NCI-H1417 treated with DMSO at 0.1 percent for 48 hours (cell line): ENCODE measurements at regions not wholly inside any gene's neighbourhood (a gene's known extent, or its start where the extent isn't known, plus 50 kb on each side); places are given as distances from the start of the nearest gene placed in this dataset.

Experiments used
- DNase-seq: peaks from one replicate; lab custom pipeline; 2025; lab: John Stamatoyannopoulos, UW

GRCh38 chr14:73800970-73801515, 50.6 kb upstream of the PTGR2 start:
- no peak for DNase-seq

GRCh38 chr14:73797543-73798265, 53.9 kb upstream of the PTGR2 start:
- DNase-seq = no peak

- DNase-seq = no peak
These were observed 54.6 kb upstream of the PTGR2 start for GRCh38 chr14:73796893-73797542.

- DNase-seq = no peak
These were observed 55.2 kb upstream of the PTGR2 start for GRCh38 chr14:73796415-73796814.

- no peak for DNase-seq
These were observed 55.7 kb upstream of the PTGR2 start for GRCh38 chr14:73795974-73796373.

GRCh38 chr14:73795466-73795865, 56.2 kb upstream of the PTGR2 start:
- no peak for DNase-seq

- DNase-seq = no peak
These were observed 57.5 kb upstream of the PTGR2 start for GRCh38 chr14:73794146-73794545.

- DNase-seq = no peak
These were observed 59.1 kb upstream of the PTGR2 start for GRCh38 chr14:73792481-73792880.

GRCh38 chr14:73789989-73790581, 61.5 kb upstream of the PTGR2 start:
- DNase-seq = no peak

GRCh38 chr14:73788701-73789551, 62.7 kb upstream of the PTGR2 start:
- no peak for DNase-seq

GRCh38 chr14:73788317-73788598, 63.4 kb upstream of the PTGR2 start:
- no peak for DNase-seq

- DNase-seq = no peak
These were observed 63.9 kb upstream of the PTGR2 start for GRCh38 chr14:73787486-73788316.

- no peak for DNase-seq
These were observed 64.8 kb upstream of the PTGR2 start for GRCh38 chr14:73786636-73787485.

- no peak for DNase-seq
These were observed 65.6 kb upstream of the PTGR2 start for GRCh38 chr14:73785834-73786635.

GRCh38 chr14:73785336-73785833, 66.2 kb upstream of the PTGR2 start:
- no peak for DNase-seq

GRCh38 chr14:73784988-73785313, 66.7 kb upstream of the PTGR2 start:
- DNase-seq = no peak

- no peak for DNase-seq
These were observed 67.2 kb upstream of the PTGR2 start for GRCh38 chr14:73784181-73784987.

GRCh38 chr14:73783107-73783727, 68.4 kb upstream of the PTGR2 start:
- no peak for DNase-seq
